HG03571 (cell line): ENCODE measurements at regions not wholly inside any gene's neighbourhood (a gene's known extent, or its start where the extent isn't known, plus 50 kb on each side); places are given as distances from the start of the nearest gene placed in this dataset.
"Not testable (repeated sequence)": the region's sequence is repeated elsewhere in the genome, so short reads cannot be mapped to it uniquely, and the experiment has no call there.

ENCODE experiments used
- ATAC-seq: cut with Tn5 transposase; IDR thresholded peaks from one replicate; pipeline ENCODE4 v1.9.1; 2021; ENCODE audit not compliant: unreplicated experiment

DNA sequence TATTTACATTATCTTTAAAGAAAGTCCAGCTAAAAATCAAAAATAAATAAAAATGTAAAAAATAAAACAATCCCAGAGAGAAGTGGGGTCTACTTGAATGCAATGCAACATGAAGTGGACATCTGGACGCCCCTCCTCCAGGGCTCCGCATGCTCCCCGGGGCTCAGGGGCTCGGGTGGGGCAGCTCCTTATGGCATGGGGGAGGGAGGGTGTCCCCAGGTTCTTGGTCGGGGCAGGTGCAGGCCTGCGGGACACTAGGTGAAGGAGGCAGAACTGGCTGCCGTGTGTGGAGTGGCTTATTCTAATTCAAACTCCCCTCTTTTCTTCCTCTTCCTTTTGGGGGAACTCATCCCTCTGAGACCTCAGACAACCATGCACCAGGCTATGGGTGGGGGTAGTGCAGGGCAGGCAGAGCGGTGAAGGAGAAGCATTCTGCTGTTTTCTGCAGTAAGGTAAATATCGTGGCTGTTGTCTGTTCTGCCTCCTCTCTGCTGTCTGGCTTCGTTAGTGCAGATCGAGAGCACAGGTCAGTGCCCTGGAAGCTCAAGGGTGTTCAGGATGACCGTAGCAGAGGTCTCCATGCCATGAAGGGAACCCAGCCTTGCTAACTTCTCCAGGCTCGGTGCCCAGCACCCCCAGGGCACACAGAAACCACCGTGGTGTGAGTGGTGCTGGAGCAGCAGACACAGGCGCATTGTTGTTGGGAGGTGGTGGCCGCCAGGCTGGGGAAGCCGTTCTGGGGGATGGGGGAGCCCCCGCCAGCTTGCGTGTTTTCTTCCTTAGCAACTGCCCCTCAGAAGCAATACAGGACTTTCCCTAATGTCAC is 82.6 kb downstream of the TTLL2 start:
- ATAC-seq, result no peak

DNA sequence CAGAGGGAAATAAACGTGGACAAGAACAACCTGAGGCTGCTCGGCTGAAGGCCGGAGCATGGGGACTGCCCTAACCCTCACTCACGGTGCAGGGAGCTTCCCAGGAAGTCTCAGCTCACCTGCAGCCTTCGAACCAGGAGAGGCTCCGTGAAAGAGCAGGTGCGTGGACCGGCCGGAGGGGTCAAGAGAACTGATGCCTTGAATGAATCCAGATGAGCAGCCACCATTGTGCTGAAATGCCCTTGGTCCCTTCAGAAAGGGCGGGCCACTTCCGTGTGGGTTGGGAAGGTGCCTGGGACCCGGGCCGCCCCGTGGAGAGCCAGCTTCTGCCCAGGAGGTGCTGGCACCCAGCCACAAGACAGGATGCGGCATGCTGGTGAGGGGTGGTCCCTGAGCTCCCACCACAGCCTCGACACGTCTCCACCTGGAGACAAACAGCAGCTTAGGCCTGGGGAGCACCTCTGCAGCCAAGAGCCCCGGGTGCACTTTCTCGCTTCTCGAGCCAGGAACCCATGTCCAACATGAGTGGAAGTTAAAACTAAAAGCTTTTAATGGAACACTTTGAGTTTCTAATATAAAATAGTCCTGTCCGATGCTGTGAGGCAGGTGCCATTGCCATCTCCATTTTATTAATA is 83.5 kb downstream of the TTLL2 start:
- ATAC-seq, result no peak

DNA sequence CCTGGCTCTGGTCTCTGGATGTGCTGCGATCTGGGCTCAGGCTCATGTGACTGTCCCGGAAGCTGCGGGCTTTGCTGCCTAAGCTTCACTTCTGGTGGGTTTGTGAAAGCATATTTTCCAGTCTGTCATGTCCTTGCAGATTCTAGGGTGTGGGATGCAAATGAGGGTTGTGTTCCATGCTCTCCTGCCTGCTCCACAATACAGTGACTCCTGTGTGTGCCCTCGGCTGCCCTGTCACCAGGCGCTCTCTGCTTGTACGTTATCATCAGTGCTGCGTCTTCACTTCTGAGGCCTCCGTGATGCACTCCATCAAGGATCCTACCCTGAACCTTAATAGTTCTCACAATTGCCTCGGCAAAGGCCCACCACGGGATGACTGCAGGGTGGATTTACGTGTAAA is 84.2 kb downstream of the TTLL2 start:
- ATAC-seq, result no peak

- no peak for ATAC-seq
Measured at GRCh38 chr6:167409694-167410093, 84.8 kb downstream of the TTLL2 start.

GRCh38 chr6:167410462-167410861 is 85.6 kb downstream of the TTLL2 start:
- ATAC-seq, result no peak

- no peak for ATAC-seq
Measured at GRCh38 chr6:167412506-167412905, 87.6 kb downstream of the TTLL2 start.

DNA sequence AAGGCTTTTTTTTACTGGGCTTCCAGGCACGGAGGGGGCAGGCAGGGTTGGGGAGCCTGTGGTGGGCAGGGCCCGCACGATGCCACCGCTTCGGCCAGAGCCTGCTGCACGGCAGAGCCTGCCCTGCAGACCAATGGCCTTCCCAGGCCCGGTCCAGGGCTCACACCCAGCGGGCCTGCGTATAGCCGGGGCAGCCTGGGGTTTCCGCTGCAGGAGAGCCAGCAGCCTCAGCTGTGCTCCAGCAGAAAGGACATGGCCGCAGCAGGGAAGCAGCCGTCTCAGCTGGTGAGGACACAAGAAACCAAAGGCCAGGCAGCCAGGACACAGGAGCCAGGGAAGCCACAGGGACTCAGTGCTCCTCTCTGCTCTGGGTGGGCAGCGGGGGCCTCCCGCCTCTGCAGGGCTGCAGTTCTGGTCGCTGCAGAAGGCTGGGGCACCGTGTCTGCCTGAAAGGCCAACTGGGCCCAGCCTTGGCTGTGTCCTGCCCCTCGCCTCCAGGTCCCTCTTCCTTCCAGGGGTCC is 90.6 kb downstream of the TTLL2 start:
- ATAC-seq, result no peak

DNA sequence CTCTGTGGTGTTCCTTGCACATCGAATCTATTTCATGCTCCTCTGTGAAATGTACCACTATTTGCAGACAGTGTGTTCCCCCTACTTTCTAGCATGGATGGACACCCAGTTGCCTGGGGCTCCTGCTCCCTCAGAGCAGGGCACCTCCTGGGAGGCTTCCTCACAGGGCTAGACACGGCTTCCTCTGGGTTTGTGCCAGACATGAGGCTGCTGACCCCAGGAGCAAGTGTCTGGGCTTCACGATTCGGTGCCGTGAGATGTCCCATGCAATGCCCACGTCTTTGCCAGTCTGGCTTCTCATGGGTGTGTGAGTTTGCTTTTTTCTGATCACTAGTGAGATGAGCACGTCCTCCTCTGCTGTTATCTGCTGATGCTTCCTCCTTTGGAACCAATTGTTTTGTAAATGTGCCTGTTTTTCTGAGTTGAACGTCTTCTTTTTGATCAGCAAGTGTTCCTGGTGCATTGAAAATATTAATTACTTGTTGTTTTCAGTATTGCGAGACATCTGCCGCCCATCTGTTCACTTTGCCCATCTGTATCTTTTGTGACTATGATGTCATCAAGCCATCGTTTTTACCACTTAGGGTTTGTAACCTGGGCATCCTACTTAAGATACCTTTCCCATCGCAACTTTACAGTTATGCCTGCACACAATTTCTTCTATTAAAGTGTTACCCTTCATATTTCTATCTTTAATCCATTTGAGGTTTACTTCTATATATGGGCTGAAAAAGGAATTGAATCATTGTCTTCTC is 92.0 kb downstream of the TTLL2 start:
- no peak for ATAC-seq

DNA sequence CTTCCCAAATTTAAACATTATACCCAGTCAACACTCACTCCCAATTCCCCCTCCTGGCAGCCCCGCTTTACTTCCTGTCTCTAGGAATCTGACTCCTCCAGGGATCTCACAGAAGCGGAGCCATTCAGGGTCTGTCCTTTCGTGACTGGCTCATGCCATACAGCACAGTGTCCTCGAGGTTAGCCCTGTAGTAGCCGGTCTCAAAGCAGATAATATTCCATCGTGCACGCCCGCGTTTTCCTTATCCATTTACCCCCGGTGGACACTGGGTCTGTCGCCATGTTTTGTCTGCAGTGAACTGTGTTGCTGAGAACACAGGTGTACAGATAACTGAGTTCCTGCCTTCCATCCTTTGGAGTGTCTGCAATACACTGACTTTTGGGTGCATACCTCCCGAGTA is 95.3 kb downstream of the TTLL2 start:
- no peak for ATAC-seq

- ATAC-seq, result no peak
Measured at GRCh38 chr6:167420858-167421766, 96.2 kb downstream of the TTLL2 start.

DNA sequence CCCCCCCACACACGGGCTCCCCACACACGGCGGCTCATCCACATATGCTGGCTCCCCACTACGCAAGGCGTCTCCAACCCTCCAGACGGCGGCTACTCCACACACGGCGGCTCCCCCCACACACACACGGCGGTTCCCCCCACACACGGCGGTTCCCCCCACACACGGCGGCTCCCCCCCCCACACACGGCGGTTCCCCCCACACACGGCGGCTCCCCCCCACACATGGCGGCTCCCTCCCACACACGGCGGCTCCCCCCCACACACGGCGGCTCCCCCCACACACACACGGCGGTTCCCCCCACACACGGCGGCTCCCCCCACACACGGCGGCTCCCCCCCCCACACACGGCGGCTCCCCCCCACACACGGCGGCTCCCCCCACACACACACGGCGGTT is 97.1 kb downstream of the TTLL2 start:
- ATAC-seq, result not testable (repeated sequence)

DNA sequence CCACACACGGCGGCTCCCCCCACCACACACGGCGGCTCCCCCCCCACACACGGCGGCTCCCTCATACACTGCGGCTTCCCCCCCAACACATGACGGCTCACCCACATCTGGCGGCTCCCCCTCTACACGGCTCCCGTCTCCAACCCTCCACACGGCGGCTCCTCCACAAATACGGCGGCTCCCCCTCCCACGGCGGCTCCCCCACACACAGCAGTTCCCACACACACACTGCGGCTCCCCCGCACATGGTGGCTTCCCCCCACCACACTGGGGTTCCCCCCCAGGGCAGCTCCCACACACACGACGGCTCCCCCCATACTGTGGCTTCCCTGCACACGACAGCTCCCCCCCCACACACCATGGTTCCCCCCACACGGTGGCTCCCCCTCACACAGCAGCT is 98.0 kb downstream of the TTLL2 start:
- no peak for ATAC-seq

DNA sequence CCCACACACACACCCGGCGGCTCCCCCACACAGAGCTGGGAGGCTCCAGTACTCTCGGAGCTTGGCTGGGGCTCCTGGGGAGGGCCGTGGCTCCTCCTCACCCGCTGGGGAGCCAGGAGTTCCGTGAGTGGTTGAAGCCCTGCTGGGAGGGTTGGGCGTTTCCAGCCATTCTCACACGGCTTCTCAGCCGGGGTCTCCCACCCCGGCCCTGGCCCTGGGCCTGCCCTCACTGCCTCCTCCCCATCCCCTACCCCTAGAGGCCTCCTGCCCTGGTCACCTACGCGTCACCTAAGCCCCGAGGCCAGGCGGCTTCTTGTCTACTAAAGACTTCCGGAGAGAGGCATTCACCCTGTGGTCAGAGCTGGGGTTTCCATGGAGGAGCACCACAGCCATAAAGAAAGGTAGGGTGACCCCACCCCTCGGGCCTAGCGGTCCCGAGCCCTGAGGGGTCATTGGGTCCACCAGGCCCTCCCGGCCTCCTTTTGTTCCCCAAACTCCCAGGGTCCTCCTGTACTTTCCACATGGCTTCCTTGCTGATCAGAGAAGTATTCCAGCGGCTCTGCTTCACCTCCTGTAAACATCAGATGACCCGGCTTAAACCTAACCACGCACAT is 99.3 kb downstream of the TTLL2 start:
- no peak for ATAC-seq

DNA sequence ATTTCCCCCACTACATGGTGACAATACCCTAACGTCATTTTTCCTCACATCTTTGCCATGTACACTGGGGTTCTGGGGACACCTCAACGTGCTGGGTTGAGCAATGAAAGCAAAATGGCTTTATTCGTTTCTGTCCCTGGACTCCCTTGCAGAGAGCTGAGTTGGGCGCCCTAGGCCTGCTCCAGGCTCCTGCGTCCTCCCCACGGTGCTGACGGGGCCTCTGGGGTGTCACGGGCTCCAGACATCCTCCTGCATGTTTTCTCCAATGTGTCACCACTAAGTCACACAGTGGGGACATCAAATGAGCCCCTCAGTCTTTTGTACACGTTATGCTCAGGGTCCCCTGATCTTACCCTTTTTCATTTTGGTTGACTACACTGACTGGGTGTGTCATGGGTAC is 99.8 kb downstream of the TTLL2 start:
- ATAC-seq, result no peak

DNA sequence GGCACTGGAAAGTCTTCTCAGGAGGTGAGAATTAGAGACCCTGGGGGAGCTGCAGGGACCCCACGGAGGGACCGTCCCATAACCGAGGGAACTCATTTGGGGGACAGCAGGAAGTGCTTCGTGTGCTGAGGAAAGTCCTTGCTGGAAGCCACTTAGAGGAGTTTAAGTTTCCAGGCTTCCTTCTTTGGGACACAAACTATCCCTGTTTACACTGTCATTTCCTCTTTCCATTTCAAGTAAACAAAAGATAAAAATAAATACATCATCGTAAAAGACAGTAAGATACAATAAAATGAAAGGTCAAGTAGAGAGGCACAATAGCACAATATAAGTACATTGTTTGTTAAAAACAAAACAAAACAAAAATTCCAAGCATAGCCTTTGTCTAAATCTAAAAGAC is 101.2 kb downstream of the TTLL2 start:
- no peak for ATAC-seq

- ATAC-seq, result no peak
Measured at GRCh38 chr6:167426651-167427050, 101.8 kb downstream of the TTLL2 start.

DNA sequence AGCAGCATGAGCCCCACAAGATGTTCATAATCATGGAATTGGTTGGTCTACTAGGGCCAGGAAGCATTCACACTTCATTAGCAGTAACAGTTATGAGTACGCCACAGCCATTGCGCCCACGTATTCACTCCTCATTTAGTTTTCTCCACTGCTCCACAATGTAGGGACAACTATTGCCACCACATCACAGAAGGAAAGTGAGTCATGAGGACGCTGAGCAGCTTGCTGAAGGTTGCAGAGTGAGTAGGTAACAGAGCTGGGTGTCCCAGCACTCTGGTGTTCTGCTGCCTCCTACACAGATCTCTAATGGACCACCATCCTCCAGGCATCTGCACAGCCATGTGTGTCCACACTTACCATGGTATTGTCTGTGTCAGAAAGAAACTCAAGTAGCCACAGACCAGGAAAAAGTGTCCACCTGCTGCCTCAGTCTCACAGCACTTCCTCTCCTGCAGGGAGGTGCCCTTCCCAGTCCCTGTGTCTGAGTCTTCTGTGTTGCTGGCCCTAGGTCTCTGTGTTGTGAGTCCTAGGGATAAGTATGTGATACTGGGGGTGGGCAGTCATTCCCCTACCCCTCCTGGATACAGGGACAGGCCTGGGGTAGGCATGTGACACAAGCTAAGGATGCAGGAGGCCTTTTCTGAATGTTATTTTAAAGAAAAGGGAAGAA is 103.9 kb downstream of the TTLL2 start:
- no peak for ATAC-seq

- no peak for ATAC-seq
Measured at GRCh38 chr6:167429353-167429752, 104.5 kb downstream of the TTLL2 start.

DNA sequence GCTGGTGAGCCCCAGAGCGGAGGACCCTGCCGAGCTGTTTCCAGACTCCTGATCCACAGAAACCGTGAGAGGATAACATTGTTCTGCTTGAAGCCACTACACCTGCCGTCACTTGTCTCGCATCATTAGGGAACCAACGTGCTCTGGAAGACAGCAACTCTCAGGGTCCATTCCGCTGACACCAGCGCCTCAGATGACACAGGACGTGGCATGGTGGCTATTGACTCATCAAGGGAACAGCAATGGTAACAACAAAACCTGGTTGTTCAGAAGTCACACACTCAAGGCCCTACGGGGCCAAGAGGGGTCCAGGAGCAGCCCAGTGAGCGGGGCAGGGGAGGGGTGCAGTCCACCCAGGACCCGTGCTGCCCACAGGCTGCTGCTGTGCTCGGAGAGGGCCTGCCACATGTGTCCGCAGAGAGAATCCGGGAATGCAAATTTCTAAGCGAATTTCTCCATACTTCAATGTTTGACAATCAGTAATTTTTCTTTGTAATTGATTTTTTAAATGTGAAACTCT is 110.4 kb downstream of the TTLL2 start:
- ATAC-seq, result no peak
